AG09309 (cell line): ENCODE measurements at regions not wholly inside any gene's neighbourhood (a gene's known extent, or its start where the extent isn't known, plus 50 kb on each side); places are given as distances from the start of the nearest gene placed in this dataset.

ENCODE experiments used
- DNase-seq: peaks from one replicate; pipeline ENCODE4 v3.0.0-alpha.2; 2010; ENCODE audit warnings: low read depth
- H3K4me3 ChIP-seq: 2 replicates; pipeline ENCODE4 v1.5.1; 2011; ENCODE audit warnings: mild to moderate bottlenecking, low read depth, low read length, moderate library complexity; ENCODE audit not compliant: control insufficient read depth
- CTCF ChIP-seq: IDR thresholded peaks from 2 replicates; pipeline ENCODE4 v1.5.1; 2011; ENCODE audit warnings: mild to moderate bottlenecking, low read depth, low read length, inconsistent platforms; ENCODE audit not compliant: insufficient read depth, control insufficient read depth; ENCODE audit errors: missing control alignments

- no peak for DNase-seq
- no peak for TF ChIP-seq CTCF
- H3K4me3 ChIP-seq: no peak overlapping the region
Measured at GRCh38 chr9:129472651-129473102, 148.2 kb downstream of the C9orf50 start.

- no peak for TF ChIP-seq CTCF
- H3K4me3 ChIP-seq: no peak overlapping the region
- DNase-seq: no peak
Measured at GRCh38 chr9:129471201-129472019, 149.5 kb downstream of the C9orf50 start.

GRCh38 chr9:129469988-129470316 lies 150.9 kb downstream of the C9orf50 start:
- H3K4me3 ChIP-seq: no peak overlapping the region
- DNase-seq: no peak
- TF ChIP-seq CTCF: no peak

- no peak overlapping the region for H3K4me3 ChIP-seq
- DNase-seq: no peak
- TF ChIP-seq CTCF: no peak
Measured at GRCh38 chr9:129469188-129469987, 151.5 kb downstream of the C9orf50 start.

GRCh38 chr9:129467739-129468666 lies 152.9 kb downstream of the C9orf50 start:
- no peak overlapping the region for H3K4me3 ChIP-seq
- DNase-seq: no peak
- no peak for TF ChIP-seq CTCF

GRCh38 chr9:129467004-129467588 lies 153.8 kb downstream of the C9orf50 start:
- no peak overlapping the region for H3K4me3 ChIP-seq
- DNase-seq: no peak
- TF ChIP-seq CTCF: no peak
